Activated CD8-positive, alpha-beta memory T cell treated with anti-CD3 and anti-CD28 coated beads for 4 hours (primary cell): ENCODE measurements at regions not wholly inside any gene's neighbourhood (a gene's known extent, or its start where the extent isn't known, plus 50 kb on each side); places are given as distances from the start of the nearest gene placed in this dataset.
"Not testable (repeated sequence)": the region's sequence is repeated elsewhere in the genome, so short reads cannot be mapped to it uniquely, and the experiment has no call there.

Experiments used
- DNase-seq, 2 donors: peaks; one replicate each; pipeline ENCODE4 v3.0.0-alpha.2; 2020; ENCODE audit warnings: low read depth in 2 of 2

GRCh38 chr1:101410048-101410878, 173.4 kb downstream of the S1PR1 start:
- no peak for DNase-seq

GRCh38 chr1:101420406-101420805, 183.6 kb downstream of the S1PR1 start:
- no peak for DNase-seq

- not testable (repeated sequence) for DNase-seq
Measured at GRCh38 chr1:101428083-101428482, 191.3 kb downstream of the S1PR1 start.

- no peak for DNase-seq
Measured at GRCh38 chr1:101428562-101428961, 191.7 kb downstream of the S1PR1 start.

GRCh38 chr1:101431956-101432510, 195.2 kb downstream of the S1PR1 start:
- DNase-seq = no peak

- DNase-seq = no peak
Measured at GRCh38 chr1:101435831-101436511, 199.2 kb downstream of the S1PR1 start.

- DNase-seq = no peak
Measured at GRCh38 chr1:101437800-101438199, 201.0 kb downstream of the S1PR1 start.

- no peak for DNase-seq
Measured at GRCh38 chr1:101438359-101438758, 201.5 kb downstream of the S1PR1 start.

GRCh38 chr1:101440485-101440884, 203.7 kb downstream of the S1PR1 start:
- no peak for DNase-seq

- DNase-seq = no peak
Measured at GRCh38 chr1:101444381-101444780, 207.6 kb downstream of the S1PR1 start.

- DNase-seq = no peak
Measured at GRCh38 chr1:101444873-101445618, 208.2 kb downstream of the S1PR1 start.

GRCh38 chr1:101448018-101448417, 211.2 kb downstream of the S1PR1 start:
- no peak for DNase-seq

- not testable (repeated sequence) for DNase-seq
Measured at GRCh38 chr1:101450691-101451090, 213.9 kb downstream of the S1PR1 start.

GRCh38 chr1:101451888-101452287, 215.1 kb downstream of the S1PR1 start:
- DNase-seq = peak in 1 of 2 donors; percentile 0

- no peak for DNase-seq
Measured at GRCh38 chr1:101452825-101453224, 216.0 kb downstream of the S1PR1 start.

- DNase-seq = no peak
Measured at GRCh38 chr1:101453844-101454243, 217.0 kb downstream of the S1PR1 start.

GRCh38 chr1:101455166-101455565, 218.3 kb downstream of the S1PR1 start:
- DNase-seq = no peak

GRCh38 chr1:101460739-101461138, 223.9 kb downstream of the S1PR1 start:
- DNase-seq = no peak

GRCh38 chr1:101463195-101463594, 226.4 kb downstream of the S1PR1 start:
- no peak for DNase-seq

GRCh38 chr1:101465941-101466340, 229.1 kb downstream of the S1PR1 start:
- no peak for DNase-seq

GRCh38 chr1:101474039-101474665, 237.3 kb downstream of the S1PR1 start:
- DNase-seq = no peak

- DNase-seq = no peak
Measured at GRCh38 chr1:101476541-101476940, 239.7 kb downstream of the S1PR1 start.
